ENCODE measurements at regions not wholly inside any gene's neighbourhood (a gene's known extent, or its start where the extent isn't known, plus 50 kb on each side); places are given as distances from the start of the nearest gene placed in this dataset.

DNA sequence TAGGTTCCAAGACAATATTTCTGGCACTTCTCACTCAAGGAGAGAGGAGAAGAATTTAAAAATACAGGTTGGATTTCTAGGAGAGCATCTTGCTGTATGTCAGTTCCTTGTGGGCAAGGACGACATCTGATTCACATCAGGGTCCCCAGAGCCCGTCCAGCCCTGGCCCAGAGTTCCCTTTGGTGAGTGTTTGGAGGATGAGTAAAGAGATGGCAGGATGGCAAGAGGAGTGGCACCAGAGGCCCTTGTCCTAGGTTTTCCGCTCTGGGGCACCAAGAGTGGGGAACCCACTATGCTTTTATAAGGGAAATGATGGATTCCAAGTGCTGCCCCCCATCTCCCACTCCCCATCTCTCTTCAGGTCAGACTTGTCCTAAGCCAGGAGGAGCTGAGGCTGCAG, 181.8 kb downstream of the TBC1D2B start:
- TF ChIP-seq, protein P1, sequence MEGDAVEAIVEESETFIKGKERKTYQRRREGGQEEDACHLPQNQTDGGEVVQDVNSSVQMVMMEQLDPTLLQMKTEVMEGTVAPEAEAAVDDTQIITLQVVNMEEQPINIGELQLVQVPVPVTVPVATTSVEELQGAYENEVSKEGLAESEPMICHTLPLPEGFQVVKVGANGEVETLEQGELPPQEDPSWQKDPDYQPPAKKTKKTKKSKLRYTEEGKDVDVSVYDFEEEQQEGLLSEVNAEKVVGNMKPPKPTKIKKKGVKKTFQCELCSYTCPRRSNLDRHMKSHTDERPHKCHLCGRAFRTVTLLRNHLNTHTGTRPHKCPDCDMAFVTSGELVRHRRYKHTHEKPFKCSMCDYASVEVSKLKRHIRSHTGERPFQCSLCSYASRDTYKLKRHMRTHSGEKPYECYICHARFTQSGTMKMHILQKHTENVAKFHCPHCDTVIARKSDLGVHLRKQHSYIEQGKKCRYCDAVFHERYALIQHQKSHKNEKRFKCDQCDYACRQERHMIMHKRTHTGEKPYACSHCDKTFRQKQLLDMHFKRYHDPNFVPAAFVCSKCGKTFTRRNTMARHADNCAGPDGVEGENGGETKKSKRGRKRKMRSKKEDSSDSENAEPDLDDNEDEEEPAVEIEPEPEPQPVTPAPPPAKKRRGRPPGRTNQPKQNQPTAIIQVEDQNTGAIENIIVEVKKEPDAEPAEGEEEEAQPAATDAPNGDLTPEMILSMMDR (IDR thresholded peaks at IDR 0.05): no peak
- no peak for TF ChIP-seq POLR2A (IDR thresholded peaks at IDR 0.05)

All from heart left ventricle (tissue), 13 donors.